ENCODE measurements at regions not wholly inside any gene's neighbourhood (a gene's known extent, or its start where the extent isn't known, plus 50 kb on each side); places are given as distances from the start of the nearest gene placed in this dataset.

DNA sequence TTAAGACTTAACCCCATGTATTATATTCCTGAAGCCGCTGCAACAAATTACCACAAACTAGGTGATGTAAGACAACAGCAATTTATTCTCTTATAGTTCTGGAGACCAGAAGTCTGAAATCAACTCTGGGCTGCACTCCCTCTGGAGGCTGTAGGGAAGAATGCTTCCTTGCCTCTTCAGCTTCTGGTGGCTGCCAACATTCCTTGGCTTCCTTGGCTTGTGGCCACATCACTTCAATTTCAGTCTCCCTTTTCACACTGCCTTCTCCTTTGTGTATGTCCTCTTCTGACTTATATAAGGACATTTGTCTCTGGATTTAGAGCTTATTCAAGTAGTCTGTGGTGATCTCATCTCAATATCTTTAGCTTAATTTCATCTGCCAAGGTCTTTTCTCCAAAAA lies 141.6 kb downstream of the DHX35 start:
- TF ChIP-seq, protein P1, sequence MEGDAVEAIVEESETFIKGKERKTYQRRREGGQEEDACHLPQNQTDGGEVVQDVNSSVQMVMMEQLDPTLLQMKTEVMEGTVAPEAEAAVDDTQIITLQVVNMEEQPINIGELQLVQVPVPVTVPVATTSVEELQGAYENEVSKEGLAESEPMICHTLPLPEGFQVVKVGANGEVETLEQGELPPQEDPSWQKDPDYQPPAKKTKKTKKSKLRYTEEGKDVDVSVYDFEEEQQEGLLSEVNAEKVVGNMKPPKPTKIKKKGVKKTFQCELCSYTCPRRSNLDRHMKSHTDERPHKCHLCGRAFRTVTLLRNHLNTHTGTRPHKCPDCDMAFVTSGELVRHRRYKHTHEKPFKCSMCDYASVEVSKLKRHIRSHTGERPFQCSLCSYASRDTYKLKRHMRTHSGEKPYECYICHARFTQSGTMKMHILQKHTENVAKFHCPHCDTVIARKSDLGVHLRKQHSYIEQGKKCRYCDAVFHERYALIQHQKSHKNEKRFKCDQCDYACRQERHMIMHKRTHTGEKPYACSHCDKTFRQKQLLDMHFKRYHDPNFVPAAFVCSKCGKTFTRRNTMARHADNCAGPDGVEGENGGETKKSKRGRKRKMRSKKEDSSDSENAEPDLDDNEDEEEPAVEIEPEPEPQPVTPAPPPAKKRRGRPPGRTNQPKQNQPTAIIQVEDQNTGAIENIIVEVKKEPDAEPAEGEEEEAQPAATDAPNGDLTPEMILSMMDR (IDR thresholded peaks at IDR 0.05; ENCODE audit: control extremely low read depth, extremely low read depth, low read depth, missing control alignments): no peak
- no peak for DNase-seq (ENCODE audit: extremely low spot score)
- POLR2A ChIA-PET: no interaction called here
- CTCF ChIA-PET: interaction anchor here (2.3 to 3.4 kb wide), 2 partner anchors 9 to 53 kb away, joined by 7 to 16 read pairs; no protein-coding TSS in a partner anchor

DNA sequence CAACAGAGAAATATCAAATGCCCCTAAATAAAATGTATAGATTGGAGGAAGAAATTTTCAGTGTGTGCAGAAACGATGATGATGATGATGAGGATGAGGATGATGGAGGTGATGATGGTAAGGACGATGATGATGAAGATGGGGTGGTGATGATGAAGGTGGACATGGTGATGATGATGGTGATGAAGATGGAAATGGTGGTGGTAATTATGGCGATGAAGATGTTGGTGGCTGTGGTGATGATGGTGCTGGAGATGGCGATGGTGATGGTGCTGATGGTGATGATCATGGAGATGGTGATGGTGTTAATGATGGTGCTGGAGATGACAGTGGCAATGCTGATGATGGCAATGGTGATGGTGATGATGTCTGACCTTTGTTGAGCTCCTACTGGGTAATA lies 141.2 kb downstream of the DHX35 start:
- no peak for DNase-seq (ENCODE audit: extremely low spot score)
- ChIA-PET POLR2A (no interaction called here), CTCF (interaction anchor here (2.3 to 3.4 kb wide), 2 partner anchors 9 to 53 kb away, joined by 7 to 16 read pairs; no protein-coding TSS in a partner anchor)

DNA sequence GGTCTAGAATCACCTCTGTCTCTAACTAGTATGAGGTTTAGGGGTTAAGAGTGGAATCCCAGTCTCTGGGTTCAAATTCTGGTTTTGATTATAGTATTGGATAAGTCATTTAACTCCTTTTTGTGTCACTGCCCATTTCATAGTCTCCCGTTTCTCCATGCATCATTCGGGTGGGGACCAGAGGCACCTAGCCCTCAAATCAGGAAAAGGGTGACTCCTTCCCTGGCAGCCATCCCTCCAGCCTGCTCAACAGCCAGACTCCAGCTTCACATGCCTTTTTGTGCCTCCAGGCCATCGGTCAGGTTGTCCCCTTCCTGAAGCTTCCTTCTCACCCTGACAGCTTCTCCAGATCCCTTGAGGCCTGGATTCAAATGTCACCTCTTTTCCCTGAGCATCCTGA lies 139.8 kb downstream of the DHX35 start:
- CTCF ChIA-PET: interaction anchor here (3.4 kb wide), 1 partner anchor 11 kb away, joined by 16 read pairs; no protein-coding TSS in a partner anchor
- DNase-seq (ENCODE audit: extremely low spot score): no peak
- TF ChIP-seq, protein P1 (IDR thresholded peaks at IDR 0.05; ENCODE audit: control extremely low read depth, extremely low read depth, low read depth, missing control alignments): no peak
- POLR2A ChIA-PET: no interaction called here

More for the DNA sequence above, 141.2 kb downstream of the DHX35 start:
- TF ChIP-seq, protein P1 (IDR thresholded peaks at IDR 0.05; ENCODE audit: control extremely low read depth, extremely low read depth, low read depth, missing control alignments): no peak

DNA sequence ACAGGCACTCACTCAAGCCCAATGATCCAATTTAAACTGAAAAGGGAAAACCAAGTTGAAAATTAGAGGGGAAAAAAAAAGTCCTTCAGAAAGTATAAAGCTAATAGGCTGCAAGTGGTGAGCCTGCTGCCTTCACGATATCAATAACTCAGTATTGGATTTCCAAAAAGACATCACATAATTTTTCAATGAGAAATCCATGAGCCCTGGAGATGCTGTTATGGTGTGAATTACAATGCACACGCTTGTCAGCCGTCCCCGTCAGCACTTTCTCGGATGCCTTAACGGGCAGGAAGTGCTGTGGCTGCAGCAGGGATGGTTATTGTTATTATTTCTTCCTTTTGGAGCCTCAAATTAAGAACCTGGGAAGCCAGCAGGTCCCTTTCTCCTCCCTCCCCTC lies 138.5 kb downstream of the DHX35 start:
- DNase-seq (ENCODE audit: extremely low spot score): no peak
- CTCF ChIA-PET: no interaction called here
- POLR2A ChIA-PET: no interaction called here
- TF ChIP-seq, protein P1 (IDR thresholded peaks at IDR 0.05; ENCODE audit: control extremely low read depth, extremely low read depth, low read depth, missing control alignments): no peak

DNA sequence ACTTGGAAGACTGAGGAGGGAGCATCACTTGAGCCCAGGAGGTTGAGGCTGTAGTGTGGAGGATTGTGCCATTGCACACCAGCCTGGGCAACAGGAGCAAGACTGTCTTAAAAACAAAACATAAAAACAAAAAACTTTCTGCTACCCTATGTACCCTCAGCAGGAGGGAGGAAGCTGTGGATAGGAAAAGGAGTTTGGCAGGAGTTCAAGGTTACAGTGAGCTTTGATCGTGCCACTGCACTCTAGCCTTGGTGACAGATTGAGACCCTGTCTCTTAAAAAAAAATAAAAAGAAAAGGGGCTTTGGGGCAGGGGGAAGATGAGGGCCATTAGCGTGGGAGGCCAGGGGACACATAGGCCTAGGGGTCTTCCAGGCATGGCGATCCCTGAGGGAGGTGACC lies 135.7 kb downstream of the DHX35 start:
- no peak for DNase-seq (ENCODE audit: extremely low spot score)
- CTCF ChIA-PET: no interaction called here
- POLR2A ChIA-PET: no interaction called here
- TF ChIP-seq, protein P1 (IDR thresholded peaks at IDR 0.05; ENCODE audit: control extremely low read depth, extremely low read depth, low read depth, missing control alignments): no peak

DNA sequence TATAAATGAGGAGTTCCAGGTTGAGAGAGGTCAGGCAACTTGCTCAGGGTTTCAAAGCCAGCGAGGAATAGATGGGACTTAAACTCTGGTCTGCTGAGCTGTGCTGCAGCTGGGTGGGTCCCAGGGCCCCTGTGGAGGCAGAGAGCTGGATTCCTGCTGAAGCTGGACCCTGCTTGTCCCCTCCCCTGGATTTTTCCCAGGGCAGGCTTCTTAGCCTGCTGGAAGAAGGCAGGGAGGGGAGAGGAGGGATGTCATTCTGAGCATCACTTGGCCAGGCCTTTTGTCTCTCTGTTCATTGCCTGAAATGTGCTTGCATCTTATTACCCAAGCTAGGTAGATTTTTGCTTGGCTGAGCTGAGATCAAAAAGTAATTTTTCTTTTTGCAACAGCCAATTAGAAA lies 133.7 kb downstream of the DHX35 start:
- no peak for DNase-seq (ENCODE audit: extremely low spot score)
- POLR2A ChIA-PET: no interaction called here
- TF ChIP-seq, protein P1 (IDR thresholded peaks at IDR 0.05; ENCODE audit: control extremely low read depth, extremely low read depth, low read depth, missing control alignments): no peak
- CTCF ChIA-PET: interaction anchor here (6.7 kb wide), 1 partner anchor 15 kb away, joined by 47 read pairs; no protein-coding TSS in a partner anchor

All from GM10248 (cell line).